GM21515 (cell line): ENCODE measurements at regions not wholly inside any gene's neighbourhood (a gene's known extent, or its start where the extent isn't known, plus 50 kb on each side); places are given as distances from the start of the nearest gene placed in this dataset.

ENCODE experiments used
- ATAC-seq: cut with Tn5 transposase; IDR thresholded peaks from one replicate; pipeline ENCODE4 v1.9.1; 2021; ENCODE audit not compliant: unreplicated experiment

GRCh38 chr14:61226015-61226654 is 55.0 kb downstream of the TMEM30B start:
- no peak for ATAC-seq

- no peak for ATAC-seq
Observed at GRCh38 chr14:61225344-61225743, 55.8 kb downstream of the TMEM30B start.

- no peak for ATAC-seq
Observed at GRCh38 chr14:61223552-61223951, 57.6 kb downstream of the TMEM30B start.

GRCh38 chr14:61222388-61222787 is 58.8 kb downstream of the TMEM30B start:
- no peak for ATAC-seq

GRCh38 chr14:61221906-61222305 is 59.2 kb downstream of the TMEM30B start:
- ATAC-seq: no peak

GRCh38 chr14:61219673-61220072 is 61.5 kb downstream of the TMEM30B start:
- ATAC-seq: no peak

GRCh38 chr14:61219256-61219655 is 61.9 kb downstream of the TMEM30B start:
- ATAC-seq: no peak

GRCh38 chr14:61218767-61219166 is 62.4 kb downstream of the TMEM30B start:
- no peak for ATAC-seq

- no peak for ATAC-seq
Observed at GRCh38 chr14:61218157-61218556, 63.0 kb downstream of the TMEM30B start.

GRCh38 chr14:61217516-61217915 is 63.6 kb downstream of the TMEM30B start:
- no peak for ATAC-seq

- no peak for ATAC-seq
Observed at GRCh38 chr14:61215222-61216020, 65.7 kb downstream of the TMEM30B start.

- no peak for ATAC-seq
Observed at GRCh38 chr14:61213920-61214319, 67.2 kb downstream of the TMEM30B start.

GRCh38 chr14:61213191-61213621 is 67.9 kb downstream of the TMEM30B start:
- no peak for ATAC-seq

GRCh38 chr14:61212546-61212945 is 68.6 kb downstream of the TMEM30B start:
- ATAC-seq: no peak

- ATAC-seq: no peak
Observed at GRCh38 chr14:61211476-61212255, 69.5 kb downstream of the TMEM30B start.

GRCh38 chr14:61203081-61203753 is 77.9 kb downstream of the TMEM30B start:
- no peak for ATAC-seq

- ATAC-seq: no peak
Observed at GRCh38 chr14:61202124-61202523, 79.0 kb downstream of the TMEM30B start.

GRCh38 chr14:61201171-61201570 is 80.0 kb downstream of the TMEM30B start:
- ATAC-seq: no peak

- ATAC-seq: no peak
Observed at GRCh38 chr14:61197416-61197815, 83.7 kb downstream of the TMEM30B start.

- ATAC-seq: no peak
Observed at GRCh38 chr14:61196792-61197191, 84.3 kb downstream of the TMEM30B start.

GRCh38 chr14:61196034-61196433 is 85.1 kb downstream of the TMEM30B start:
- no peak for ATAC-seq
